ENCODE measurements at regions not wholly inside any gene's neighbourhood (a gene's known extent, or its start where the extent isn't known, plus 50 kb on each side); places are given as distances from the start of the nearest gene placed in this dataset.

GRCh38 chrX:475926-476723, 89.4 kb upstream of the PPP2R3B start:
- TF ChIP-seq POLR2A (IDR thresholded peaks at IDR 0.05) (no peak), CTCF (IDR thresholded peaks at IDR 0.05) (no peak)
- no peak for DNase-seq
- no peaks in the 10 kb centered on the region for H3K36me3 ChIP-seq
- no peaks in the 10 kb centered on the region for H3K27me3 ChIP-seq
- H3K4me1 ChIP-seq = no peaks in the 10 kb centered on the region
- no peak overlapping the region for H3K4me3 ChIP-seq
- H3K27ac ChIP-seq = no peak overlapping the region
- no peaks in the 10 kb centered on the region for H3K9me3 ChIP-seq

- no peak for DNase-seq
- no peak for TF ChIP-seq POLR2A (IDR thresholded peaks at IDR 0.05)
- TF ChIP-seq CTCF (IDR thresholded peaks at IDR 0.05) = no peak
- no peaks in the 10 kb centered on the region for H3K4me1 ChIP-seq
- no peak overlapping the region for H3K4me3 ChIP-seq
- no peak overlapping the region for H3K27ac ChIP-seq
- H3K36me3 ChIP-seq = no peaks in the 10 kb centered on the region
- no peaks in the 10 kb centered on the region for H3K9me3 ChIP-seq
- H3K27me3 ChIP-seq = no peaks in the 10 kb centered on the region
Measured at GRCh38 chrX:476724-477075, 90.0 kb upstream of the PPP2R3B start.

GRCh38 chrX:477441-478012, 90.8 kb upstream of the PPP2R3B start:
- Histone ChIP-seq H3K9me3 (no peaks in the 10 kb centered on the region), H3K27me3 (no peaks in the 10 kb centered on the region), H3K4me3 (no peak overlapping the region), H3K4me1 (no peaks in the 10 kb centered on the region), H3K36me3 (no peaks in the 10 kb centered on the region), H3K27ac (no peak overlapping the region)
- TF ChIP-seq CTCF (IDR thresholded peaks at IDR 0.05) (no peak), POLR2A (IDR thresholded peaks at IDR 0.05) (no peak)
- no peak for DNase-seq

GRCh38 chrX:479273-479981, 92.7 kb upstream of the PPP2R3B start:
- Histone ChIP-seq H3K27ac (no peak overlapping the region), H3K4me3 (no peak overlapping the region), H3K9me3 (no peaks in the 10 kb centered on the region), H3K4me1 (no peaks in the 10 kb centered on the region), H3K27me3 (no peaks in the 10 kb centered on the region), H3K36me3 (no peaks in the 10 kb centered on the region)
- no peak for DNase-seq
- TF ChIP-seq POLR2A (IDR thresholded peaks at IDR 0.05) (no peak), CTCF (IDR thresholded peaks at IDR 0.05) (no peak)

GRCh38 chrX:480861-481417, 94.2 kb upstream of the PPP2R3B start:
- no peaks in the 10 kb centered on the region for H3K36me3 ChIP-seq
- H3K9me3 ChIP-seq = no peaks in the 10 kb centered on the region
- no peaks in the 10 kb centered on the region for H3K27me3 ChIP-seq
- no peak for TF ChIP-seq CTCF (IDR thresholded peaks at IDR 0.05)
- TF ChIP-seq POLR2A (IDR thresholded peaks at IDR 0.05) = no peak
- no peak overlapping the region for H3K27ac ChIP-seq
- H3K4me3 ChIP-seq = no peak overlapping the region
- H3K4me1 ChIP-seq = no peaks in the 10 kb centered on the region
- no peak for DNase-seq

Data from Peyer's patch (tissue), 4 donors.